Upper lobe of right lung (tissue), 1 donor: ENCODE measurements at regions not wholly inside any gene's neighbourhood (a gene's known extent, or its start where the extent isn't known, plus 50 kb on each side); places are given as distances from the start of the nearest gene placed in this dataset.
A peak's percentile ranks its signal among the peaks of the same experiment; 100 is the strongest.

Experiments used
- ATAC-seq: fragments of 200-7000 bp; cut with Tn5 transposase; one replicate; pipeline ENCODE4 v1.9.1; 2020; ENCODE audit warnings: mild to moderate bottlenecking, moderate library complexity
- DNase-seq: peaks from one replicate; pipeline ENCODE4 v3.0.0-alpha.2; 2020
- H3K27ac ChIP-seq: fragments of 200-600 bp; one replicate; pipeline ENCODE4 v1.8.0; 2022
- H3K27me3 ChIP-seq: fragments of 200-600 bp; one replicate; pipeline ENCODE4 v1.8.0; 2022; ENCODE audit warnings: mild to moderate bottlenecking
- H3K36me3 ChIP-seq: fragments of 200-600 bp; one replicate; pipeline ENCODE4 v1.8.0; 2022
- H3K4me1 ChIP-seq: fragments of 200-600 bp; one replicate; pipeline ENCODE4 v1.8.0; 2022
- H3K4me3 ChIP-seq: fragments of 200-600 bp; one replicate; pipeline ENCODE4 v1.8.0; 2022; ENCODE audit warnings: mild to moderate bottlenecking
- H3K9me3 ChIP-seq: fragments of 200-600 bp; one replicate; pipeline ENCODE4 v1.8.0; 2022
- CTCF ChIP-seq: fragments of 200-600 bp; IDR thresholded peaks from one replicate; pipeline ENCODE4 v1.8.0; 2022; ENCODE audit warnings: antibody characterized with exemption
- intact Hi-C: fragments of 100-400 bp; cut with DNase I; formaldehyde crosslinking; loops from one replicate; pipeline ENCODE4 v1.11.0; 2022
- donor health status: DM: no; HTN: yes; CAD: no; lungs with severe emphysema.

GRCh38 chr17:77466596-77467223 is 325.9 kb downstream of the SEC14L1 start:
- ATAC-seq = no peak
- Histone ChIP-seq H3K4me1 (peaks cover 65% of the 10 kb centered on the region), H3K4me3 (no peak overlapping the region), H3K27me3 (no peaks in the 10 kb centered on the region), H3K36me3 (no peaks in the 10 kb centered on the region), H3K27ac (peak overlapping the region; percentile 68), H3K9me3 (no peaks in the 10 kb centered on the region)
- intact Hi-C loops = no loop called here
- DNase-seq = peak; percentile 60
- TF ChIP-seq CTCF = no peak

GRCh38 chr17:77467521-77467920 is 326.8 kb downstream of the SEC14L1 start:
- ATAC-seq = no peak
- no peak for TF ChIP-seq CTCF
- peaks cover 65% of the 10 kb centered on the region for H3K4me1 ChIP-seq
- DNase-seq = no peak
- H3K4me3 ChIP-seq = no peak overlapping the region
- H3K9me3 ChIP-seq = no peaks in the 10 kb centered on the region
- H3K36me3 ChIP-seq = no peaks in the 10 kb centered on the region
- H3K27ac ChIP-seq = no peak overlapping the region
- H3K27me3 ChIP-seq = no peaks in the 10 kb centered on the region
- intact Hi-C loops = no loop called here

- H3K9me3 ChIP-seq = no peaks in the 10 kb centered on the region
- no peaks in the 10 kb centered on the region for H3K27me3 ChIP-seq
- H3K27ac ChIP-seq = no peak overlapping the region
- H3K36me3 ChIP-seq = no peaks in the 10 kb centered on the region
- ATAC-seq = no peak
- intact Hi-C loops = no loop called here
- no peak for TF ChIP-seq CTCF
- H3K4me1 ChIP-seq = peaks cover 66% of the 10 kb centered on the region
- no peak overlapping the region for H3K4me3 ChIP-seq
- DNase-seq = no peak
Observed at GRCh38 chr17:77468897-77469296, 328.1 kb downstream of the SEC14L1 start.

GRCh38 chr17:77470330-77470786 is 329.6 kb downstream of the SEC14L1 start:
- no peak overlapping the region for H3K27ac ChIP-seq
- H3K36me3 ChIP-seq = no peaks in the 10 kb centered on the region
- no peak for TF ChIP-seq CTCF
- H3K9me3 ChIP-seq = no peaks in the 10 kb centered on the region
- peaks cover 70% of the 10 kb centered on the region for H3K4me1 ChIP-seq
- no peaks in the 10 kb centered on the region for H3K27me3 ChIP-seq
- ATAC-seq (no peak), DNase-seq (no peak)
- intact Hi-C loops = no loop called here
- no peak overlapping the region for H3K4me3 ChIP-seq

- ATAC-seq (peak; percentile 30), DNase-seq (no peak)
- Histone ChIP-seq H3K36me3 (no peaks in the 10 kb centered on the region), H3K4me3 (no peak overlapping the region), H3K9me3 (no peaks in the 10 kb centered on the region), H3K27me3 (no peaks in the 10 kb centered on the region), H3K27ac (peak overlapping the region; percentile 75), H3K4me1 (peaks cover 72% of the 10 kb centered on the region)
- TF ChIP-seq CTCF = no peak
- intact Hi-C loops = no loop called here
Observed at GRCh38 chr17:77470800-77471733, 330.3 kb downstream of the SEC14L1 start.
